Astrocyte (in vitro differentiated cells and primary cell): ENCODE measurements at regions not wholly inside any gene's neighbourhood (a gene's known extent, or its start where the extent isn't known, plus 50 kb on each side); places are given as distances from the start of the nearest gene placed in this dataset.

Experiments
- DNase-seq: peaks from one replicate; pipeline ENCODE4 v3.0.0-alpha.2; 2010; ENCODE audit warnings: low read depth
- FAIRE-seq: peaks from 2 replicates; lab custom pipeline; 2011; peaks lifted over from hg19 to GRCh38; lab: Jason Lieb, UNC
- H2AFZ ChIP-seq: 2 replicates; pipeline ENCODE4 v1.6.0; 2012; ENCODE audit warnings: low read depth, low read length, inconsistent platforms
- H3K27ac ChIP-seq: 2 replicates; pipeline ENCODE4 v1.5.1; 2011; ENCODE audit warnings: low read depth, low read length, inconsistent platforms
- H3K27me3 ChIP-seq: 2 replicates; pipeline ENCODE4 v1.6.0; 2011; ENCODE audit warnings: low read length, inconsistent platforms; ENCODE audit not compliant: insufficient read depth
- H3K36me3 ChIP-seq: 2 replicates; pipeline ENCODE4 v1.5.1; 2011; ENCODE audit warnings: low read length, inconsistent platforms; ENCODE audit not compliant: insufficient read depth
- H3K4me1 ChIP-seq: 2 replicates; pipeline ENCODE4 v1.5.1; 2011; ENCODE audit warnings: low read length, inconsistent platforms; ENCODE audit not compliant: insufficient read depth
- H3K4me2 ChIP-seq: 2 replicates; pipeline ENCODE4 v1.6.0; 2012; ENCODE audit warnings: low read length, inconsistent platforms
- H3K4me3 ChIP-seq: 2 replicates; pipeline ENCODE4 v1.5.1; 2011; ENCODE audit warnings: low read depth, mild to moderate bottlenecking, low read length, inconsistent platforms; ENCODE audit not compliant: insufficient read depth
- H3K79me2 ChIP-seq: 2 replicates; pipeline ENCODE4 v1.6.0; 2012; ENCODE audit warnings: mild to moderate bottlenecking, low read length, inconsistent platforms; ENCODE audit not compliant: insufficient read depth
- H3K9ac ChIP-seq: 2 replicates; pipeline ENCODE4 v1.6.0; 2012; ENCODE audit warnings: mild to moderate bottlenecking, low read length, inconsistent platforms
- H3K9me3 ChIP-seq: 2 replicates; pipeline ENCODE4 v1.5.1; 2012; ENCODE audit warnings: low read depth, mild to moderate bottlenecking, low read length, inconsistent platforms; ENCODE audit not compliant: insufficient read depth
- H4K20me1 ChIP-seq: 2 replicates; pipeline ENCODE4 v1.6.0; 2012; ENCODE audit warnings: low read length, inconsistent platforms; ENCODE audit not compliant: insufficient read depth
- H3K27ac Mint-ChIP-seq: one replicate; pipeline ENCODE4 v1.8.0; 2021; ENCODE audit warnings: mild to moderate bottlenecking, mixed read lengths; ENCODE audit not compliant: unreplicated experiment
- H3K27me3 Mint-ChIP-seq: one replicate; pipeline ENCODE4 v1.8.0; 2021; ENCODE audit warnings: low read depth, mixed read lengths; ENCODE audit not compliant: unreplicated experiment
- H3K36me3 Mint-ChIP-seq: one replicate; pipeline ENCODE4 v1.8.0; 2021; ENCODE audit warnings: low read depth, mixed read lengths; ENCODE audit not compliant: unreplicated experiment
- H3K4me1 Mint-ChIP-seq: one replicate; pipeline ENCODE4 v1.8.0; 2021; ENCODE audit warnings: low read depth, mixed read lengths; ENCODE audit not compliant: unreplicated experiment
- H3K4me3 Mint-ChIP-seq: one replicate; pipeline ENCODE4 v1.8.0; 2021; ENCODE audit warnings: mild to moderate bottlenecking, moderate library complexity, mixed read lengths; ENCODE audit not compliant: unreplicated experiment
- H3K9me3 Mint-ChIP-seq: one replicate; pipeline ENCODE4 v1.8.0; 2021; ENCODE audit warnings: mild to moderate bottlenecking, mixed read lengths; ENCODE audit not compliant: unreplicated experiment
- CTCF ChIP-seq: IDR thresholded peaks from 2 replicates; pipeline ENCODE4 v1.5.1; 2011; ENCODE audit warnings: low read depth, mild to moderate bottlenecking, inconsistent platforms, low read length, moderate library complexity; ENCODE audit not compliant: insufficient read depth
- EZH2 ChIP-seq: IDR thresholded peaks from 2 replicates; pipeline ENCODE4 v1.6.1; 2012; ENCODE audit warnings: mild to moderate bottlenecking, low read length, inconsistent platforms; ENCODE audit not compliant: insufficient read depth

GRCh38 chr1:189021577-189021976 lies 1456.1 kb downstream of the BRINP3 start:
- Histone ChIP-seq H3K9ac (no peak overlapping the region), H2AFZ (no peak overlapping the region), H3K4me3 (no peak overlapping the region), H3K36me3 (no peaks in the 10 kb centered on the region), H3K9me3 (no peaks in the 10 kb centered on the region), H3K4me1 (no peaks in the 10 kb centered on the region), H3K4me2 (no peak overlapping the region), H3K79me2 (no peaks in the 10 kb centered on the region), H3K27me3 (no peaks in the 10 kb centered on the region), H3K27ac (no peak overlapping the region), H4K20me1 (no peaks in the 10 kb centered on the region)
- TF ChIP-seq EZH2 (no peak), CTCF (no peak)
- peaks cover 3% of the 10 kb centered on the region for H3K36me3 Mint-ChIP-seq
- DNase-seq, result no peak
- no peaks in the 10 kb centered on the region for H3K27me3 Mint-ChIP-seq
- no peak overlapping the region for H3K27ac Mint-ChIP-seq
- H3K9me3 Mint-ChIP-seq, result peaks cover 3% of the 10 kb centered on the region
- no peaks in the 10 kb centered on the region for H3K4me1 Mint-ChIP-seq
- no peak for FAIRE-seq
- H3K4me3 Mint-ChIP-seq, result no peak overlapping the region

- H3K9me3 ChIP-seq, result no peaks in the 10 kb centered on the region
- no peaks in the 10 kb centered on the region for H3K4me1 ChIP-seq
- H3K79me2 ChIP-seq, result no peaks in the 10 kb centered on the region
- FAIRE-seq (no peak), DNase-seq (no peak)
- no peak overlapping the region for H3K27ac Mint-ChIP-seq
- H3K27me3 ChIP-seq, result no peaks in the 10 kb centered on the region
- H3K4me3 ChIP-seq, result no peak overlapping the region
- TF ChIP-seq CTCF (no peak), EZH2 (no peak)
- H3K9ac ChIP-seq, result no peak overlapping the region
- no peak overlapping the region for H3K4me2 ChIP-seq
- H3K27me3 Mint-ChIP-seq, result no peaks in the 10 kb centered on the region
- H3K4me1 Mint-ChIP-seq, result no peaks in the 10 kb centered on the region
- no peak overlapping the region for H2AFZ ChIP-seq
- no peak overlapping the region for H3K4me3 Mint-ChIP-seq
- H3K27ac ChIP-seq, result no peak overlapping the region
- no peaks in the 10 kb centered on the region for H3K36me3 ChIP-seq
- no peaks in the 10 kb centered on the region for H4K20me1 ChIP-seq
- peaks cover 3% of the 10 kb centered on the region for H3K36me3 Mint-ChIP-seq
- no peaks in the 10 kb centered on the region for H3K9me3 Mint-ChIP-seq
These were observed 1455.6 kb downstream of the BRINP3 start for GRCh38 chr1:189022015-189022414.

GRCh38 chr1:189027512-189027911 lies 1450.2 kb downstream of the BRINP3 start:
- H3K9ac ChIP-seq, result no peak overlapping the region
- Mint-ChIP-seq H3K4me3 (no peak overlapping the region), H3K4me1 (no peaks in the 10 kb centered on the region), H3K9me3 (no peaks in the 10 kb centered on the region), H3K27me3 (no peaks in the 10 kb centered on the region), H3K27ac (no peak overlapping the region), H3K36me3 (peaks cover 3% of the 10 kb centered on the region)
- H3K4me3 ChIP-seq, result no peak overlapping the region
- H4K20me1 ChIP-seq, result no peaks in the 10 kb centered on the region
- no peak for FAIRE-seq
- no peak for DNase-seq
- H3K36me3 ChIP-seq, result no peaks in the 10 kb centered on the region
- TF ChIP-seq CTCF (no peak), EZH2 (no peak)
- H3K4me2 ChIP-seq, result no peak overlapping the region
- H3K27me3 ChIP-seq, result no peaks in the 10 kb centered on the region
- no peak overlapping the region for H2AFZ ChIP-seq
- H3K4me1 ChIP-seq, result no peaks in the 10 kb centered on the region
- H3K27ac ChIP-seq, result no peak overlapping the region
- H3K9me3 ChIP-seq, result no peaks in the 10 kb centered on the region
- no peaks in the 10 kb centered on the region for H3K79me2 ChIP-seq
